Neural cell (in vitro differentiated cells): ENCODE measurements at regions not wholly inside any gene's neighbourhood (a gene's known extent, or its start where the extent isn't known, plus 50 kb on each side); places are given as distances from the start of the nearest gene placed in this dataset.

Experiments used
- H2AFZ ChIP-seq: fragments of 200-600, 300-800 bp; sonication (generic), shearing (Covaris generic); 2 replicates; pipeline ENCODE4 v1.6.0; 2014; ENCODE audit warnings: low read depth, mild to moderate bottlenecking, antibody characterized with exemption, low read length, moderate library complexity
- H3F3A ChIP-seq: fragments of 200-600 bp; shearing (Covaris generic); 2 replicates; pipeline ENCODE4 v1.6.1; 2016; ENCODE audit warnings: mild to moderate bottlenecking, moderate library complexity, mixed read lengths, antibody characterized with exemption, low read length; ENCODE audit not compliant: insufficient read depth, poor library complexity, severe bottlenecking
- H3K27ac ChIP-seq: fragments of 200-600, 300-800 bp; sonication (generic), shearing (Covaris generic); 2 replicates; pipeline ENCODE4 v1.5.1; 2014; ENCODE audit warnings: mild to moderate bottlenecking, low read length, moderate library complexity
- H3K27me3 ChIP-seq: fragments of 300-800, 200-600 bp; sonication (generic), shearing (Covaris generic); 2 replicates; pipeline ENCODE4 v1.6.0; 2014; ENCODE audit warnings: mild to moderate bottlenecking, low read depth, low read length, moderate library complexity; ENCODE audit not compliant: insufficient read depth
- H3K36me3 ChIP-seq: fragments of 300-800, 200-600 bp; sonication (generic), shearing (Covaris generic); 2 replicates; pipeline ENCODE4 v1.5.1; 2014; ENCODE audit warnings: mild to moderate bottlenecking, antibody characterized with exemption, low read length, moderate library complexity; ENCODE audit not compliant: insufficient read depth
- H3K4me2 ChIP-seq: fragments of 300-800, 200-600 bp; sonication (generic), shearing (Covaris generic); 2 replicates; pipeline ENCODE4 v1.6.0; 2014; ENCODE audit warnings: mild to moderate bottlenecking, low read length
- H3K4me3 ChIP-seq: fragments of 300-800, 200-600 bp; sonication (generic), shearing (Covaris generic); 2 replicates; pipeline ENCODE4 v1.5.1; 2014; ENCODE audit warnings: mild to moderate bottlenecking, low read length, moderate library complexity
- H3K79me2 ChIP-seq: fragments of 200-600 bp; shearing (Covaris generic); replicated peaks from 2 replicates; pipeline ENCODE4 v1.6.0; 2014; ENCODE audit warnings: mild to moderate bottlenecking, low read length, moderate library complexity; ENCODE audit not compliant: insufficient read depth
- H3K9ac ChIP-seq: fragments of 300-800, 200-600 bp; sonication (generic), shearing (Covaris generic); 2 replicates; pipeline ENCODE4 v1.6.1; 2016; ENCODE audit warnings: mild to moderate bottlenecking, low read length, mixed read lengths
- H3K9me2 ChIP-seq: fragments of 200-600 bp; shearing (Covaris generic); 2 replicates; pipeline ENCODE4 v1.6.1; 2016; ENCODE audit warnings: mild to moderate bottlenecking, low read length, mixed read lengths; ENCODE audit not compliant: insufficient read depth
- H3K9me3 ChIP-seq: fragments of 200-600, 300-800 bp; sonication (generic), shearing (Covaris generic); 2 replicates; pipeline ENCODE4 v1.6.1; 2016; ENCODE audit warnings: mild to moderate bottlenecking, mixed run types, low read length, moderate library complexity, mixed read lengths
- H4K20me1 ChIP-seq: fragments of 200-600 bp; shearing (Covaris generic); 2 replicates; pipeline ENCODE4 v1.6.1; 2016; ENCODE audit warnings: mild to moderate bottlenecking, mixed run types; ENCODE audit not compliant: insufficient read depth
- CTCF ChIP-seq: fragments of 450-650 bp; IDR thresholded peaks from 2 replicates; pipeline ENCODE4 v1.5.1; 2014; ENCODE audit warnings: antibody characterized with exemption, mild to moderate bottlenecking, moderate library complexity; ENCODE audit not compliant: poor library complexity, severe bottlenecking
- EP300 ChIP-seq: fragments of 450-650 bp; conservative IDR thresholded peaks from 2 replicates; pipeline ENCODE4 v1.6.1; 2014; ENCODE audit warnings: antibody characterized with exemption, mild to moderate bottlenecking, moderate library complexity; ENCODE audit not compliant: poor library complexity, severe bottlenecking
- EZH2 ChIP-seq: fragments of 200-600, 300-800 bp; shearing (Covaris generic), sonication (generic); IDR thresholded peaks from 2 replicates; pipeline ENCODE4 v1.6.1; 2014; ENCODE audit warnings: antibody characterized with exemption, low read length, borderline replicate concordance, mild to moderate bottlenecking; ENCODE audit not compliant: insufficient read depth, poor library complexity, severe bottlenecking
- MXI1 ChIP-seq: fragments of 450-650 bp; conservative IDR thresholded peaks from 2 replicates; pipeline ENCODE4 v1.6.1; 2014; ENCODE audit warnings: antibody characterized with exemption, mild to moderate bottlenecking; ENCODE audit not compliant: poor library complexity, severe bottlenecking
- POLR2AphosphoS5 ChIP-seq: IDR thresholded peaks from 2 replicates; pipeline ENCODE4 v1.6.1; 2012
- RAD21 ChIP-seq: fragments of 450-650 bp; conservative IDR thresholded peaks from 2 replicates; pipeline ENCODE4 v1.6.1; 2014; ENCODE audit warnings: antibody characterized with exemption, mild to moderate bottlenecking, moderate library complexity
- SMC3 ChIP-seq: fragments of 450-650 bp; conservative IDR thresholded peaks from 2 replicates; pipeline ENCODE4 v1.6.1; 2014; ENCODE audit warnings: antibody characterized with exemption, mild to moderate bottlenecking, moderate library complexity; ENCODE audit not compliant: poor library complexity
- TAF1 ChIP-seq: IDR thresholded peaks from 2 replicates; pipeline ENCODE4 v1.6.1; 2012; ENCODE audit warnings: low read depth
- TF ChIP-seq, protein P1 (sequence below): IDR thresholded peaks from 2 replicates; pipeline ENCODE4 v1.6.1; 2012; ENCODE audit warnings: borderline replicate concordance

GRCh38 chr2:116935097-116935814, 879.2 kb upstream of the DDX18 start:
- Histone ChIP-seq H3K79me2 (no peaks in the 10 kb centered on the region), H3K9me2 (no peaks in the 10 kb centered on the region), H3K4me3 (no peak overlapping the region), H3K9me3 (no peaks in the 10 kb centered on the region), H3K27ac (no peak overlapping the region), H3K36me3 (no peaks in the 10 kb centered on the region), H3K27me3 (no peaks in the 10 kb centered on the region), H3F3A (no peaks in the 10 kb centered on the region), H3K9ac (no peak overlapping the region), H3K4me2 (no peak overlapping the region), H4K20me1 (no peaks in the 10 kb centered on the region), H2AFZ (no peak overlapping the region)
- TF ChIP-seq MXI1 (no peak), TAF1 (no peak), EP300 (no peak)

GRCh38 chr2:116948258-116948657, 866.2 kb upstream of the DDX18 start:
- no peaks in the 10 kb centered on the region for H3K79me2 ChIP-seq
- no peak for TF ChIP-seq RAD21
- no peak for TF ChIP-seq CTCF
- TF ChIP-seq, protein P1, sequence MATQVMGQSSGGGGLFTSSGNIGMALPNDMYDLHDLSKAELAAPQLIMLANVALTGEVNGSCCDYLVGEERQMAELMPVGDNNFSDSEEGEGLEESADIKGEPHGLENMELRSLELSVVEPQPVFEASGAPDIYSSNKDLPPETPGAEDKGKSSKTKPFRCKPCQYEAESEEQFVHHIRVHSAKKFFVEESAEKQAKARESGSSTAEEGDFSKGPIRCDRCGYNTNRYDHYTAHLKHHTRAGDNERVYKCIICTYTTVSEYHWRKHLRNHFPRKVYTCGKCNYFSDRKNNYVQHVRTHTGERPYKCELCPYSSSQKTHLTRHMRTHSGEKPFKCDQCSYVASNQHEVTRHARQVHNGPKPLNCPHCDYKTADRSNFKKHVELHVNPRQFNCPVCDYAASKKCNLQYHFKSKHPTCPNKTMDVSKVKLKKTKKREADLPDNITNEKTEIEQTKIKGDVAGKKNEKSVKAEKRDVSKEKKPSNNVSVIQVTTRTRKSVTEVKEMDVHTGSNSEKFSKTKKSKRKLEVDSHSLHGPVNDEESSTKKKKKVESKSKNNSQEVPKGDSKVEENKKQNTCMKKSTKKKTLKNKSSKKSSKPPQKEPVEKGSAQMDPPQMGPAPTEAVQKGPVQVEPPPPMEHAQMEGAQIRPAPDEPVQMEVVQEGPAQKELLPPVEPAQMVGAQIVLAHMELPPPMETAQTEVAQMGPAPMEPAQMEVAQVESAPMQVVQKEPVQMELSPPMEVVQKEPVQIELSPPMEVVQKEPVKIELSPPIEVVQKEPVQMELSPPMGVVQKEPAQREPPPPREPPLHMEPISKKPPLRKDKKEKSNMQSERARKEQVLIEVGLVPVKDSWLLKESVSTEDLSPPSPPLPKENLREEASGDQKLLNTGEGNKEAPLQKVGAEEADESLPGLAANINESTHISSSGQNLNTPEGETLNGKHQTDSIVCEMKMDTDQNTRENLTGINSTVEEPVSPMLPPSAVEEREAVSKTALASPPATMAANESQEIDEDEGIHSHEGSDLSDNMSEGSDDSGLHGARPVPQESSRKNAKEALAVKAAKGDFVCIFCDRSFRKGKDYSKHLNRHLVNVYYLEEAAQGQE: no peak
- no peak for TF ChIP-seq MXI1
- TF ChIP-seq SMC3: no peak
- no peak for TF ChIP-seq EP300
- no peak for TF ChIP-seq TAF1
- no peaks in the 10 kb centered on the region for H3K9me3 ChIP-seq
- no peaks in the 10 kb centered on the region for H3K9me2 ChIP-seq
- no peak overlapping the region for H3K27ac ChIP-seq
- no peak overlapping the region for H3K4me3 ChIP-seq
- no peak overlapping the region for H3K9ac ChIP-seq
- no peaks in the 10 kb centered on the region for H4K20me1 ChIP-seq
- no peak overlapping the region for H2AFZ ChIP-seq
- no peaks in the 10 kb centered on the region for H3F3A ChIP-seq
- H3K36me3 ChIP-seq: no peaks in the 10 kb centered on the region
- no peaks in the 10 kb centered on the region for H3K27me3 ChIP-seq
- no peak overlapping the region for H3K4me2 ChIP-seq

GRCh38 chr2:116949249-116949648, 865.2 kb upstream of the DDX18 start:
- Histone ChIP-seq H3K27me3 (no peaks in the 10 kb centered on the region), H3F3A (no peaks in the 10 kb centered on the region), H4K20me1 (no peaks in the 10 kb centered on the region), H3K9me2 (no peaks in the 10 kb centered on the region), H3K4me3 (no peak overlapping the region), H3K79me2 (no peaks in the 10 kb centered on the region), H2AFZ (no peak overlapping the region), H3K4me2 (no peak overlapping the region), H3K36me3 (no peaks in the 10 kb centered on the region), H3K27ac (no peak overlapping the region), H3K9ac (no peak overlapping the region), H3K9me3 (no peaks in the 10 kb centered on the region)
- no peak for TF ChIP-seq POLR2AphosphoS5
- no peak for TF ChIP-seq TAF1
- no peak for TF ChIP-seq EP300
- TF ChIP-seq SMC3: no peak
- TF ChIP-seq RAD21: no peak
- no peak for TF ChIP-seq EZH2
- TF ChIP-seq, protein P1: no peak
- TF ChIP-seq CTCF: no peak
- TF ChIP-seq MXI1: no peak
